Muscle layer of duodenum (tissue), 2 donors: ENCODE measurements at regions not wholly inside any gene's neighbourhood (a gene's known extent, or its start where the extent isn't known, plus 50 kb on each side); places are given as distances from the start of the nearest gene placed in this dataset.

Experiments
- H3K27ac ChIP-seq: one replicate; pipeline ENCODE4 v1.7.0; 2013; ENCODE audit warnings: mild to moderate bottlenecking, low read length
- H3K27me3 ChIP-seq: one replicate; pipeline ENCODE4 v1.7.0; 2013; ENCODE audit warnings: low read depth, mild to moderate bottlenecking, control low read depth, low read length
- H3K36me3 ChIP-seq, 2 donors: one replicate each; pipeline ENCODE4 v1.7.0; 2013; ENCODE audit warnings: low read length in 2 of 2, control low read depth in 1 of 2, mild to moderate bottlenecking in 1 of 2; ENCODE audit not compliant: insufficient read depth in 2 of 2, control insufficient read depth in 1 of 2
- H3K4me1 ChIP-seq, 2 donors: one replicate each; pipeline ENCODE4 v1.7.0; 2013; ENCODE audit warnings: low read length in 2 of 2, mild to moderate bottlenecking in 2 of 2, control low read depth in 1 of 2, moderate library complexity in 1 of 2; ENCODE audit not compliant: insufficient read depth in 2 of 2, control insufficient read depth in 1 of 2
- H3K4me3 ChIP-seq, 2 donors: one replicate each; pipeline ENCODE4 v1.7.0; 2013; ENCODE audit warnings: low read length in 2 of 2, low read depth in 1 of 2, mild to moderate bottlenecking in 1 of 2
- H3K9me3 ChIP-seq, 2 donors: one replicate each; pipeline ENCODE4 v1.7.0; 2013; ENCODE audit warnings: low read length in 2 of 2, control low read depth in 1 of 2, mild to moderate bottlenecking in 1 of 2; ENCODE audit not compliant: control insufficient read depth in 1 of 2
- donor health status: healthy.

- H3K27ac ChIP-seq = no peak overlapping the region
- no peaks in the 10 kb centered on the region for H3K9me3 ChIP-seq
- H3K4me1 ChIP-seq = no peaks in the 10 kb centered on the region
- no peak overlapping the region for H3K4me3 ChIP-seq
- H3K36me3 ChIP-seq = no peaks in the 10 kb centered on the region
- no peaks in the 10 kb centered on the region for H3K27me3 ChIP-seq
These were observed 124.0 kb upstream of the APCDD1 start for GRCh38 chr18:10330428-10330827.

- Histone ChIP-seq H3K27me3 (no peaks in the 10 kb centered on the region), H3K27ac (no peak overlapping the region), H3K36me3 (no peaks in the 10 kb centered on the region), H3K4me3 (no peak overlapping the region), H3K4me1 (no peaks in the 10 kb centered on the region), H3K9me3 (no peaks in the 10 kb centered on the region)
These were observed 122.0 kb upstream of the APCDD1 start for GRCh38 chr18:10332452-10332851.

GRCh38 chr18:10336749-10337350, 117.6 kb upstream of the APCDD1 start:
- no peaks in the 10 kb centered on the region for H3K9me3 ChIP-seq
- H3K36me3 ChIP-seq = no peaks in the 10 kb centered on the region
- H3K4me3 ChIP-seq = no peak overlapping the region
- no peak overlapping the region for H3K27ac ChIP-seq
- H3K4me1 ChIP-seq = no peaks in the 10 kb centered on the region
- no peaks in the 10 kb centered on the region for H3K27me3 ChIP-seq

GRCh38 chr18:10340821-10341220, 113.6 kb upstream of the APCDD1 start:
- H3K4me1 ChIP-seq = no peaks in the 10 kb centered on the region
- no peaks in the 10 kb centered on the region for H3K27me3 ChIP-seq
- no peaks in the 10 kb centered on the region for H3K36me3 ChIP-seq
- no peak overlapping the region for H3K27ac ChIP-seq
- no peak overlapping the region for H3K4me3 ChIP-seq
- no peaks in the 10 kb centered on the region for H3K9me3 ChIP-seq

GRCh38 chr18:10343778-10344177, 110.7 kb upstream of the APCDD1 start:
- Histone ChIP-seq H3K36me3 (no peaks in the 10 kb centered on the region), H3K27ac (no peak overlapping the region), H3K4me1 (no peaks in the 10 kb centered on the region), H3K9me3 (no peaks in the 10 kb centered on the region), H3K27me3 (no peaks in the 10 kb centered on the region), H3K4me3 (no peak overlapping the region)

GRCh38 chr18:10346749-10347415, 107.6 kb upstream of the APCDD1 start:
- Histone ChIP-seq H3K27me3 (no peaks in the 10 kb centered on the region), H3K27ac (no peak overlapping the region), H3K9me3 (no peaks in the 10 kb centered on the region), H3K4me1 (no peaks in the 10 kb centered on the region), H3K4me3 (no peak overlapping the region), H3K36me3 (no peaks in the 10 kb centered on the region)

GRCh38 chr18:10349561-10349960, 104.9 kb upstream of the APCDD1 start:
- Histone ChIP-seq H3K27me3 (no peaks in the 10 kb centered on the region), H3K9me3 (no peaks in the 10 kb centered on the region), H3K36me3 (no peaks in the 10 kb centered on the region), H3K4me1 (peaks cover 7% of the 10 kb centered on the region in 2 donors), H3K4me3 (no peak overlapping the region), H3K27ac (no peak overlapping the region)

- no peak overlapping the region for H3K27ac ChIP-seq
- no peak overlapping the region for H3K4me3 ChIP-seq
- no peaks in the 10 kb centered on the region for H3K36me3 ChIP-seq
- no peaks in the 10 kb centered on the region for H3K27me3 ChIP-seq
- H3K9me3 ChIP-seq = no peaks in the 10 kb centered on the region
- H3K4me1 ChIP-seq = peaks cover 7 to 10% of the 10 kb centered on the region in 2 donors
These were observed 103.8 kb upstream of the APCDD1 start for GRCh38 chr18:10350661-10351060.

- no peaks in the 10 kb centered on the region for H3K9me3 ChIP-seq
- peaks cover 7 to 10% of the 10 kb centered on the region in 2 donors for H3K4me1 ChIP-seq
- no peak overlapping the region for H3K27ac ChIP-seq
- H3K36me3 ChIP-seq = no peaks in the 10 kb centered on the region
- H3K4me3 ChIP-seq = no peak overlapping the region
- H3K27me3 ChIP-seq = no peaks in the 10 kb centered on the region
These were observed 103.1 kb upstream of the APCDD1 start for GRCh38 chr18:10351219-10351818.

GRCh38 chr18:10351858-10352257, 102.6 kb upstream of the APCDD1 start:
- no peak overlapping the region for H3K27ac ChIP-seq
- H3K4me3 ChIP-seq = no peak overlapping the region
- peaks cover 7 to 10% of the 10 kb centered on the region in 2 donors for H3K4me1 ChIP-seq
- H3K36me3 ChIP-seq = no peaks in the 10 kb centered on the region
- no peaks in the 10 kb centered on the region for H3K9me3 ChIP-seq
- no peaks in the 10 kb centered on the region for H3K27me3 ChIP-seq

- H3K4me1 ChIP-seq = peaks cover 7 to 10% of the 10 kb centered on the region in 2 donors
- no peak overlapping the region for H3K27ac ChIP-seq
- H3K36me3 ChIP-seq = no peaks in the 10 kb centered on the region
- H3K9me3 ChIP-seq = no peaks in the 10 kb centered on the region
- H3K27me3 ChIP-seq = no peaks in the 10 kb centered on the region
- no peak overlapping the region for H3K4me3 ChIP-seq
These were observed 101.8 kb upstream of the APCDD1 start for GRCh38 chr18:10352671-10353070.
